Embryonic facial prominence (tissue), 1 donor: ENCODE measurements at regions not wholly inside any gene's neighbourhood (a gene's known extent, or its start where the extent isn't known, plus 50 kb on each side); places are given as distances from the start of the nearest gene placed in this dataset.

ENCODE experiments used
- DNase-seq: peaks from one replicate; pipeline ENCODE4 v3.0.0-alpha.2; 2016; ENCODE audit errors: extremely low spot score

DNA sequence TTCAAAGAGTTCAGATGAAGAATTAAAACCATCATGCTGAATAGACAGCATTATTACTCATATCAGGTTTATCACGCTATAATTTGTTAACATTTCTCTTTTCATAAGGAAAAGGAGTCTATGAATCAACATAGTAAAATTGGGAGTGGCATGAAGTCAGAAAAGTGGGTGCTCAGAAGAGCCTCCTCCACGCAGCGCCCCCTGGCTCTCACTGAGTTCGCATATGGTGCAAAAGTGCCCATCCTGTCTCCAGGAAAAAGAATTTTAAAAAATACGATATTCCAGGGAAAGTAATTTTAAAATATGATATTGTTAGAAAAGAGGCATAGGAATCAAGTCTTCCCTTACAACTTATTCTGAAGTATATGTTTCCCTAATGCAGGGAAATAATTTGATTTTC lies 176.3 kb upstream of the TCERG1L start:
- DNase-seq: no peak

DNA sequence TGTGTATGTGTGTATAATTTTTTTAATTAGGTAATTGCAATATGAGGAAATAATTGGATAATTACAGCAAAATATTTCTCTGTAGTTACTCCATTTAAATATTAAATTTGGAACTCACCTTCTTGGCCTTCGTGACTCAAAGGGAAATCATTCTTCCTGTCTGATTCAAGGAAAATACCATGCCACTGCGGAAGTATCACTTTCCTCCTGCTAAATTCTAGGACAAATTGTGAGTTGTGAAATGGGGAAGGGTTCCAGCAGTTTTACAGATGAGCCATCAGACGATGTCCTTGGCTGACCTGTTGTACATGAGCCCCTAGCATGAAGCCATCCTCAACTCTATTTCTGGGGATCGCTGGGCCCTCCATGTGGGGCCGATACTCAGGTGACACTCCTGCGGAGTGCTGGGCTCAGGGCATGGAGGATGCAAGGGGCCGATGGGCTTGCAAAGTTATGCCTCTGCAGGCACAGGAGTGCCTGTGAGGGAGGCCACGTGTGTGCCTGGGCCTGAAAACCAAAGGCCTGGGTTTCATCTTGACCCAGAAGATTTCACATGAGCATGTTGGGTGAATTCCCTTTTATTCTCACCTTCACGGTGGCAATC lies 179.6 kb upstream of the TCERG1L start:
- no peak for DNase-seq

DNA sequence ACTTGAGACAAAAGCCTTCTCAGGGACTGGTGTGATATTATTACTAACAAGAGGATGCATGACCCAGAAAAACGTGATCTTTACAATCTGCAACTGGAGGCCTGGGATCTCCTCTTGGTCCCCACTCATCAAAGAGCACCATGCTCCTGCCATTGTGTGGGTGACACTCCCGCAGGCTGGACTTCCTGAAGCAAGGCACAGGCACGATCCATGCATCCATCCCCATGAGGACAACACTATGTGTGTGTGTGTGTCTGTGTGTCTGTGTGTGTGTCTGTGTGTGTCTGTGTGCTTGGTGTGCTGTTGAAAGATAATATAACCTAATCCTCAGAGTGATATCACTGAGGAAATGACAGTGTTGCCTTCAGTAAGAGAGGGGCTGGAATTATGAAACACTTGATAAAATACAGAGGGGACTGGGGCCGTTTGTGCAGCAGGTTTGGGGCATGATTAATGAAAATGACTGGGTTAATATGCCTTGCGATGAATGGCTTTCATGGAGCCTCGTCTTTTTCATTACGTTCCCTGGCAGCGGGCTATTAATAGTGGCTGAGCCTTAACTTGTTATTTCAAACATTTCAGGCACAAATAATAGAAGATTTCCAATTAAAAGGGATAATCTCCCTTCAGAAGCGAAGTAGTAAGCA lies 180.8 kb upstream of the TCERG1L start:
- DNase-seq: no peak

DNA sequence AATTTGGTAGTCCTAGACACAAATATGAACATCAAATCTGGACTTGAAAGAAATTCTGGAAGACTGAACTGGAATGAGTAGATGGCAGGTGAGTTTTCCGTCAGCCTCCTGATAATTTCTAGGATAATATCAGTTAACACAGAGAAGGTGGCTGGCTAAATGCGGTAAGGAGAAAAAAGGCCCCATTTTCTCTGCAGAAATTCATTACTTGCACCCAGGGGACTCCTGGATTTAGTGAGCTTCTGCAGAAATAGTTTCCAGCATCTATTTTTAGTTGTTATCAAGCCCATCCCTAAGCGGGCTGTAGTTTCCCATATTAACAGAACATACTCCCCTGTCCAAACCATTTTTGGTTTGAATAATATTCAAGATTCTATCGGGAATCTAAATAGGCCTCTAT lies 181.9 kb upstream of the TCERG1L start:
- no peak for DNase-seq

DNA sequence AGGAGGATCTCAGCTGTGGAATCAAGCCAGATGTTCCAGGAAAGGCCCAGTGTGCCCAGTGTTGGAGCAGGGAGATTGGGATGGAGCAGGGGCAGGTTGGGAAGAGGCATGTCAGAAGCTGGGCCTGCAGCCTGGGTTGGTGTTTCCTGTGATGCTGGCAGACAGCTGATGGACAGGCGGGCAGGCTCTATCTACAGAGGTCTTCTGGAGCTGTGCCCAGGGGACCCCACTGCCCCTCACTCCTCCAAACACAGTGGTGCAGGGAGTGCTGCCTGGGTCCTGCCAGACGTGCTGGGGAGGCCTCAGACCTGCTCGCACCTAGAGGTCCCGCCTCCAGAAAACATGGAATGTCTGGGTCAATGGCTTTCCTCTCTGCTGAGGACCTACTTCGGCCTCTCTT lies 182.9 kb upstream of the TCERG1L start:
- DNase-seq: no peak

- no peak for DNase-seq
Measured at GRCh38 chr10:131495224-131495623, 183.7 kb upstream of the TCERG1L start.

GRCh38 chr10:131495892-131496291 lies 184.4 kb upstream of the TCERG1L start:
- no peak for DNase-seq

DNA sequence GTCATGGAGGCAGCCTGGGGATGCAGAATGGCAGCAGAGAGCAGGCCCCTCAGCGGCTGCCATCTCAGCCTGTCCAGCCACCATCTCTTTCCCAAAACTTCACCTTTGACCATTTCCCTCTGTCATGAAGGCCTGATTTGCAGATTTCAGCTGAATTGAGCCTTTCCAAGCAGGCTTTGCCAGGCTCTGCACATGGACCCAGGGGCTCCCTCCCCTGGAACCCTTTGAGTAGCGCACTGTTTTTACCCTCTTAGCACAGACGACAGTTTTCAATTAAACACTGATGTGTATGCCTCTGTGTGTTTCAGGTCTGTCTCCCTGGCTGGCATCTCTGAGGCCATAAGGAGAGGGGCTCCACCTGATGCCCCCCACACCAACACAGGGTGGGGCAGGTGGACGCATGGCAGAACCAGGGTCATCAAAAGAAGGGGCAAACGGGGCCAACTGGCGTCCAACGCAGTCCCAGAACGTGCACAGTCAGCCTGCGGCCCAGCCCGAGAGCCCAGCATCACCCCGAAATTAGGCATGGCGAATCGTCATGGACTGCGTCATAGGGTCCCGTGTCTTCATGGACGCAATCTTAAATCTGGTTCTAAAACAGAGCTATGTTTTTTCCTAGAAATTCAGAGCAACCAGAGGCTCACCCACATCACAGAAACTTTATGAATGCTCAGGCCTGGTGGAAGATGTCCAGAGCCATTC lies 185.0 kb upstream of the TCERG1L start:
- no peak for DNase-seq

- no peak for DNase-seq
Measured at GRCh38 chr10:131499566-131499965, 188.0 kb upstream of the TCERG1L start.

GRCh38 chr10:131500181-131500580 lies 188.7 kb upstream of the TCERG1L start:
- no peak for DNase-seq

DNA sequence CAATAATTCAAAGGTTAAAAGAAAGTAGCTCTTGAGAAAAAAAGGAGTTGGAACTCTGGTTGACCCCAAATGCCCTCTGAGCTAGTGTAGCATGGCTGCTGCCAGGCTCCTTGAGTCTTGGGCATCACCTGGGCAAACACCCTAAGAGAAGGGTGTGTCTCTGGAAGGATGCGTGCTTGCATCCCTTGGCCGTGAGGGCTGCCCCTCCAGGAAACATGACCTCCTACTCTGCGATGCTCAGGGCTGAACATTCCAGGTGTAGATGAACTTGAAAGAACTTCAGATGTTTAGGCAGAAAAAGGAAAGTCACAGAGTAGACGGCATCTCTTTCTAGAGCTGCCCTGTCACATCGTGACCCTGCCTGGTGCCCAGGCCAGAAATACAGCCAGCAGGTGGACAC lies 189.4 kb upstream of the TCERG1L start:
- DNase-seq: no peak

- no peak for DNase-seq
Measured at GRCh38 chr10:131503992-131504391, 192.5 kb upstream of the TCERG1L start.

- no peak for DNase-seq
Measured at GRCh38 chr10:131511391-131511790, 199.9 kb upstream of the TCERG1L start.

GRCh38 chr10:131512852-131513251 lies 201.3 kb upstream of the TCERG1L start:
- DNase-seq: no peak

GRCh38 chr10:131513445-131513844 lies 201.9 kb upstream of the TCERG1L start:
- DNase-seq: no peak

- DNase-seq: no peak
Measured at GRCh38 chr10:131513901-131514300, 202.4 kb upstream of the TCERG1L start.

GRCh38 chr10:131514454-131514853 lies 202.9 kb upstream of the TCERG1L start:
- DNase-seq: no peak

DNA sequence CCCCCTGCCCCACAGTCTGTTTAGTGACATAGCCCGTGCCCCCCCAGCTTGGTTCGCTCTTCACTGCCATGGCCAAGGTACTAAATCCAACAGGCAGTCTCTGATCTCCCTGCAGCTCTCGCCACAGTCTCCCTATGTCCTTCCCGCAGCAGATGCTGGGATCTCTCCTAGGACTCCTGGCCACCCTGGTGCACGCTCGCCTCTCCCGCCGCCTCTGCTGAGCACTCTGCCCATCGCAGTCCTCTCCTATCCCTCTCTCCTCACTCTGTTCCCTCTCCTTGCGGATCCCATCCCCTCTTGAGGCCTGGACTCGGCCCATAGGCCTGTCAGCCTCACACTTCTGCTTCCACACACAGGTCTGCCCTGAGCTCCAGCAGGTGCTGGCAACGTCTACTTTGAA lies 204.8 kb upstream of the TCERG1L start:
- no peak for DNase-seq

DNA sequence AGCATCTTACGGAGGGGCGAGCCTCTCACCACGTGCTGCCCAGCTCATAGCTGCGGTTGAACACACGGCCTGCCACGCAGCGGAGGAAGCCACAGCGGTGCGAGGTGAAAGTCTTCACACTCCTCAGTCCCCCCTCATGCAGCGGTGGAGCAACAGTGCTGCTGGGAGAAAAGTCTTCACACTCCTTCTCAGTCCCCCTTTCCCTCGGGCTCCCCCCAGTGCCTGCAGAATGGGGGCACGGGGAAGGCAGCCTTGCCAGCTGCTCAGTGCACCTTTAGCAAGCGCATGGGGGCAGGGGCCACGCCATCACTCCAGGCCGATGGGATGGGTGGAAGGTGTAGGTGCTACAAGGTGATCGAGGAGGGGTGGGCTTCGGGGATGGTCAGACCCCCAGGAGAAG lies 206.3 kb upstream of the TCERG1L start:
- no peak for DNase-seq

GRCh38 chr10:131519723-131520605 lies 208.4 kb upstream of the TCERG1L start:
- no peak for DNase-seq

GRCh38 chr10:131531265-131532190 lies 220.0 kb upstream of the TCERG1L start:
- no peak for DNase-seq
